ENCODE measurements at regions not wholly inside any gene's neighbourhood (a gene's known extent, or its start where the extent isn't known, plus 50 kb on each side); places are given as distances from the start of the nearest gene placed in this dataset.
"Not testable (repeated sequence)": the region's sequence is repeated elsewhere in the genome, so short reads cannot be mapped to it uniquely, and the experiment has no call there.

GRCh38 chr14:25316007-25316406, 266.1 kb upstream of the STXBP6 start:
- DNase-seq, result not testable (repeated sequence)

- no peak for DNase-seq
Measured at GRCh38 chr14:25308244-25308643, 258.3 kb upstream of the STXBP6 start.

- no peak for DNase-seq
Measured at GRCh38 chr14:25303934-25304333, 254.0 kb upstream of the STXBP6 start.

GRCh38 chr14:25298238-25298637, 248.3 kb upstream of the STXBP6 start:
- no peak for DNase-seq

- DNase-seq, result not testable (repeated sequence)
Measured at GRCh38 chr14:25290154-25290553, 240.2 kb upstream of the STXBP6 start.

GRCh38 chr14:25274529-25274928, 224.6 kb upstream of the STXBP6 start:
- DNase-seq, result no peak

- DNase-seq, result no peak
Measured at GRCh38 chr14:25267186-25267585, 217.2 kb upstream of the STXBP6 start.

- no peak for DNase-seq
Measured at GRCh38 chr14:25259470-25259869, 209.5 kb upstream of the STXBP6 start.

- no peak for DNase-seq
Measured at GRCh38 chr14:25252793-25253192, 202.8 kb upstream of the STXBP6 start.

- no peak for DNase-seq
Measured at GRCh38 chr14:25250516-25250915, 200.6 kb upstream of the STXBP6 start.

- no peak for DNase-seq
Measured at GRCh38 chr14:25247609-25248008, 197.7 kb upstream of the STXBP6 start.

- DNase-seq, result no peak
Measured at GRCh38 chr14:25246751-25247150, 196.8 kb upstream of the STXBP6 start.

- no peak for DNase-seq
Measured at GRCh38 chr14:25239170-25239569, 189.2 kb upstream of the STXBP6 start.

GRCh38 chr14:25237845-25238244, 187.9 kb upstream of the STXBP6 start:
- DNase-seq, result no peak

GRCh38 chr14:25233613-25234012, 183.7 kb upstream of the STXBP6 start:
- DNase-seq, result no peak

- DNase-seq, result no peak
Measured at GRCh38 chr14:25231004-25231403, 181.1 kb upstream of the STXBP6 start.

GRCh38 chr14:25226214-25226613, 176.3 kb upstream of the STXBP6 start:
- no peak for DNase-seq

GRCh38 chr14:25222256-25222655, 172.3 kb upstream of the STXBP6 start:
- DNase-seq, result no peak

- no peak for DNase-seq
Measured at GRCh38 chr14:25220514-25220913, 170.6 kb upstream of the STXBP6 start.

GRCh38 chr14:25215607-25216006, 165.7 kb upstream of the STXBP6 start:
- no peak for DNase-seq

- DNase-seq, result no peak
Measured at GRCh38 chr14:25197885-25198284, 147.9 kb upstream of the STXBP6 start.

- DNase-seq, result no peak
Measured at GRCh38 chr14:25180221-25180620, 130.3 kb upstream of the STXBP6 start.

- no peak for DNase-seq
Measured at GRCh38 chr14:25178255-25178654, 128.3 kb upstream of the STXBP6 start.

- no peak for DNase-seq
Measured at GRCh38 chr14:25150934-25151790, 101.2 kb upstream of the STXBP6 start.

- no peak for DNase-seq
Measured at GRCh38 chr14:25150401-25150800, 100.5 kb upstream of the STXBP6 start.
